Thymus (tissue), 11 donors: ENCODE measurements at regions not wholly inside any gene's neighbourhood (a gene's known extent, or its start where the extent isn't known, plus 50 kb on each side); places are given as distances from the start of the nearest gene placed in this dataset.
"Not testable (repeated sequence)": the region's sequence is repeated elsewhere in the genome, so short reads cannot be mapped to it uniquely, and the experiment has no call there.

ENCODE experiments used
- DNase-seq, 9 donors: peaks; one replicate each; pipeline ENCODE4 v3.0.0-alpha.2; 2013; ENCODE audit warnings: low spot score in 9 of 9, low read depth in 6 of 9, missing footprints in 1 of 9
- H3K27ac ChIP-seq, 2 donors: one replicate each; pipeline ENCODE4 v1.5.1; 2013; ENCODE audit warnings: control low read depth in 1 of 2, low read depth in 1 of 2, low read length in 1 of 2, mild to moderate bottlenecking in 1 of 2, moderate library complexity in 1 of 2
- H3K27me3 ChIP-seq, 2 donors: one replicate each; pipeline ENCODE4 v1.5.1; 2013; ENCODE audit warnings: low read length in 1 of 2; ENCODE audit not compliant: control insufficient read depth in 2 of 2, insufficient read depth in 1 of 2
- H3K36me3 ChIP-seq, 2 donors: one replicate each; pipeline ENCODE4 v1.5.1; 2013; ENCODE audit warnings: low read length in 1 of 2, mild to moderate bottlenecking in 1 of 2, moderate library complexity in 1 of 2; ENCODE audit not compliant: control insufficient read depth in 2 of 2, insufficient read depth in 2 of 2
- H3K4me1 ChIP-seq, 2 donors: one replicate each; pipeline ENCODE4 v1.5.1; 2013; ENCODE audit warnings: low read length in 2 of 2; ENCODE audit not compliant: control insufficient read depth in 2 of 2, insufficient read depth in 2 of 2
- H3K4me3 ChIP-seq, 2 donors: one replicate each; pipeline ENCODE4 v1.5.1; 2013; ENCODE audit warnings: low read length in 2 of 2, control low read depth in 1 of 2, mild to moderate bottlenecking in 1 of 2
- H3K9me3 ChIP-seq, 2 donors: one replicate each; pipeline ENCODE4 v1.5.1; 2013; ENCODE audit warnings: low read length in 1 of 2, mild to moderate bottlenecking in 1 of 2; ENCODE audit not compliant: control insufficient read depth in 2 of 2, insufficient read depth in 1 of 2
- WGBS: extraction: QIAGEN DNeasy Blood & Tissue Kit; methylation state at CpG from one replicate; pipeline ENCODE4 v1.1.7; 2013; 5-methylcytosine and 5-hydroxymethylcytosine counted together
- donor health status: healthy.

DNA sequence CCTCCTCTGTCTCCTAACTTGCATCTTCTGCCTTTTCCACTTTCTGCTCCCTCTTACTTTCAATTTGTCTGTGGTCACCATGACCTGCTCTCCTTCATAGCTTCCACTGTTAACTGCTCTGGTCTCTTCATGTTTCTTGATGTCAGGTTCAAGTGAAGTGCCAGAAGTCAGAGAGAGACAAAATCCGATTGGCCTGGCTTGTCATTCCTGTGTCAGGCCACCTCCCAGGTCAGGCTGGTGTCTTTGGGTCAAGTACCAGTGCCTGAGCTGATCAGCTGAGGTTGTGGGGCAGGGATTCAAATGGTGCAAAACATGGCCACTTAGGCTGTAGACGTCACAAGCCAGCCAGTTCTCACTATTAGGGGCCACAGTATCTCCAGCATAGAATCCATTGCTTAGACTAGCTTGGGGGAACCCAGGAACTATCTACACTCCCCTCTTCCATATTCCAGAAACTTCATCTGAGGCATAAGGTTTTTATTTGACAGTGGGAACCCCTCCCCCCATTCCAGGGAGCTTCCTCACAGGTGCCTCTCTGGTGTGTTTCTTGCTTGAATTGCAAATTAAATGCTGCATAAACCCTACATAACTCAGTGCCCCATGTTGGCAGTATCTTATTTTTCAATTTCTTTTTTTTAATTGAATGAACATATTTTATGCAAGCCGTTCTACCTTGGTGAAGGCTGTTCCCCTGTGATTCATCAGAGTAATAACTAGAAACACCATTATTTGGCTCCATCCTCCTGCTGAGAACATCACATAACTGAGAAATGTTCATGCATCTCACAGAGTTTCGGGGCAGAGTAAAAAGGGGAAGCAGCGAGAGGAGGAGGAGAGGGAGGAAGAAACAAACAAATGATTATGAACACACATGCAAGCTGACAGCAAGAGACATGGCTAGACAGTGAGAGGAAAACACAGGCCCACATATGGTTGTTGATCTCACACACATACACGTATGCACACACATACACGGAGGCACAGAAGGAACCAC is 175.8 kb downstream of the TLE3 start:
- 77% methylated on average over 7 of the region's 7 CpGs for WGBS
- Histone ChIP-seq H3K27ac (no peak overlapping the region), H3K36me3 (no peaks in the 10 kb centered on the region), H3K4me1 (no peaks in the 10 kb centered on the region), H3K9me3 (no peaks in the 10 kb centered on the region), H3K4me3 (no peak overlapping the region), H3K27me3 (no peaks in the 10 kb centered on the region)
- DNase-seq = no peak

GRCh38 chr15:69924531-69924930 is 173.2 kb downstream of the TLE3 start:
- no peak overlapping the region for H3K27ac ChIP-seq
- 100% methylated on average over 1 of the region's 1 CpG for WGBS
- H3K4me3 ChIP-seq = no peak overlapping the region
- H3K36me3 ChIP-seq = no peaks in the 10 kb centered on the region
- no peaks in the 10 kb centered on the region for H3K9me3 ChIP-seq
- no peaks in the 10 kb centered on the region for H3K27me3 ChIP-seq
- no peaks in the 10 kb centered on the region for H3K4me1 ChIP-seq
- DNase-seq = no peak

DNA sequence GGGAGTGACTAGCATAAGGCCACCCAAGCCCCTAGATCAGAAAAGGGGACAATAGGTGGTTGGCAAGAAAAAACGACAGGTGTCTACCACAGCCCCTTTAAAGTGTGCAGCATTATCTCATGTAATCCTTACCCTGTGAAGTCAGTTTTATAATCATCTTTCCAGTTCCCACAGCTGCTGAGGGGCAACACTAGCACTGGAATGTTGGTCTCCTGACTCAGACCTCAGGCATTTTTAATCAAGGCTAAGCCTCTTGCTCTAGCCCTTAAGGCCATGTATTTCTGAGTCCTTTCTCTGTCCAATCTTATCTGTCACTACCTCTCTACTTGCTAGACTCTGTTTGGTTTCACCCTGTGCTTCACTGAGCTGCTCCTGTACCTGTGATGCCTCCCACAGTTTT is 171.7 kb downstream of the TLE3 start:
- H3K9me3 ChIP-seq = peaks cover 0 to 3% of the 10 kb centered on the region in 2 donors
- no peaks in the 10 kb centered on the region for H3K27me3 ChIP-seq
- H3K4me1 ChIP-seq = no peaks in the 10 kb centered on the region
- no peak overlapping the region for H3K27ac ChIP-seq
- no peak overlapping the region for H3K4me3 ChIP-seq
- H3K36me3 ChIP-seq = no peaks in the 10 kb centered on the region
- WGBS = 100% methylated on average over 1 of the region's 1 CpG
- DNase-seq = no peak

DNA sequence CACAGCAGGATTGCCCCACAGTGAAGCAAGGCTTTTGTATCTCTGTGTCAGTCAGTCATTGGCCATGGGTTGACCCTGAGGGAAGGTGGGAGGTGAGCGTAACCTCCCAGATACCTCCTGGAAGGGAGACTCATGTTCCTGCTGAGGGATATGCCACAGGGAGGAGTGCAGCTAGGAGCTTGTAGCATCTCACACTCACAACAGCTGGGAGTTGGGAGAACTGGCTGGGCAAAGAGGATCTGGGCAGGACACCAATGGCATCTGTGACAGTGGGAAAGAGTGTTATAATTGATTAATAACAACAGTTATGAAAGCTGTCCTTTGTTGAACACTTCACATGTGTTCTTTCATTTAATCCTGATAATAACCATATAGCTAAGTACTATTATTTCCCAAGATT is 171.0 kb downstream of the TLE3 start:
- no peak for DNase-seq

GRCh38 chr15:69928890-69929289 is 168.8 kb downstream of the TLE3 start:
- not testable (repeated sequence) for H3K4me1 ChIP-seq, H3K27me3 ChIP-seq, H3K9me3 ChIP-seq, H3K36me3 ChIP-seq, DNase-seq, H3K27ac ChIP-seq, H3K4me3 ChIP-seq
- 98% methylated on average over 2 of the region's 2 CpGs for WGBS

More for the DNA sequence above, 171.0 kb downstream of the TLE3 start:
- Histone ChIP-seq H3K27me3 (no peaks in the 10 kb centered on the region), H3K27ac (no peak overlapping the region), H3K4me3 (no peak overlapping the region), H3K36me3 (no peaks in the 10 kb centered on the region), H3K9me3 (peaks cover 0 to 3% of the 10 kb centered on the region in 2 donors), H3K4me1 (no peaks in the 10 kb centered on the region)
- 100% methylated on average over 1 of the region's 1 CpG for WGBS

DNA sequence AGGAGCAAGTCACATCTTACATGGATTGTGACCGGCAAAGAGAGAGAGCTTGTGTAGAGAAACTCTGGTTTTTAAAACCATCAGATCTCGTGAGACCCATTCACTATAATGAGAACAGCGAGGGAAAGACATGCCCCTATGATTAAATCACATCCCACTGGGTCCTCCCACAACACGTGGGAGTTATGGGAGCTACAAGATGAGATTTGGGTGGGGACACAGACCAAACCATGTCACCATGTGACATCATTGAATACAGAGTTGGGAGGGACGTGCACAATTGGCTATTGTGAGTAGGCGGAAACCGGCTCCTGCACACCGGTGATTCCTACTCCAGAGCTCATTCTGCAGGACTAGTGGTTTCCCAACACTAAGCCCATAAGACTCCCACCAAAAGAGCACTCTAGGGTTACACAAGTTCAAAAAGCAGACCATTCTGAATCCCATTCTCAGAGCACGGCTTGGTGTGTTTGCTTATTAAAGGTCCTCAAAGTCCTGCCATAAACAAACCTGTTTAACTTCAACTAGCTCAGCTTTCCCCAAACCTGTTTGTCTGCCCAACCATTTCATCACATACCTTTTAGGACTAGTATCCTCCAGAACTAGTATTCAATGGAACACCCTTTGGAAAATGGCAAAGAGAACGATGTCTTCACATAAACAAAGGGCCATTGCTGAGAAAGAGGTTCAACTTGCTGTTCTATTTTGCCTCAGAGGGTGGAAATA is 167.6 kb downstream of the TLE3 start:
- Histone ChIP-seq H3K4me1 (no peaks in the 10 kb centered on the region), H3K4me3 (no peak overlapping the region), H3K27ac (no peak overlapping the region), H3K27me3 (no peaks in the 10 kb centered on the region), H3K36me3 (no peaks in the 10 kb centered on the region), H3K9me3 (peaks cover 0 to 3% of the 10 kb centered on the region in 2 donors)
- DNase-seq = no peak
- WGBS = 93% methylated on average over 10 of the region's 10 CpGs

- no peak overlapping the region for H3K4me3 ChIP-seq
- 95% methylated on average over 5 of the region's 5 CpGs for WGBS
- no peaks in the 10 kb centered on the region for H3K4me1 ChIP-seq
- peaks cover 0 to 3% of the 10 kb centered on the region in 2 donors for H3K9me3 ChIP-seq
- H3K36me3 ChIP-seq = no peaks in the 10 kb centered on the region
- H3K27ac ChIP-seq = no peak overlapping the region
- no peak for DNase-seq
- H3K27me3 ChIP-seq = no peaks in the 10 kb centered on the region
Observed at GRCh38 chr15:69930754-69931153, 167.0 kb downstream of the TLE3 start.

GRCh38 chr15:69931156-69931555 is 166.6 kb downstream of the TLE3 start:
- H3K4me1 ChIP-seq = no peaks in the 10 kb centered on the region
- H3K36me3 ChIP-seq = no peaks in the 10 kb centered on the region
- DNase-seq = no peak
- 96% methylated on average over 5 of the region's 5 CpGs for WGBS
- H3K27ac ChIP-seq = no peak overlapping the region
- no peaks in the 10 kb centered on the region for H3K27me3 ChIP-seq
- peaks cover 0 to 3% of the 10 kb centered on the region in 2 donors for H3K9me3 ChIP-seq
- no peak overlapping the region for H3K4me3 ChIP-seq

DNA sequence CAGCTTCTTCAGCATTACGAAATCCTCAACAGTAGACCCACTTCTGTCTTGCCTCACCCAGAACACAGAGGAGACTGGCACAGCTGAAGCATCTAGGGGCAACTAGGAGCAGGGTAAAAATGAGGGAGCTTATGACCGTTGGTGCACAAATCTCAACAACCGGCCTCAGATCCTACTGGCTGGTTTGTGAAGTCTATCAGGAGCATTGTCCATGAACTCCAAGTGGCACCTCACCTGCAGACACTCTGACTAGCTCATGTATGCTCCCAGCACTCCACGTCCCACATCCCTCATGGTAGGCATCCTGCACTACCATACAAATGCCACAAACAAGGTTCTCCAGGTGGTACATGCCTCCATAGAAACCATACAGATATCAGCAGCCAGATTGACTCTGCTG is 163.1 kb downstream of the TLE3 start:
- no peaks in the 10 kb centered on the region for H3K4me1 ChIP-seq
- no peak overlapping the region for H3K27ac ChIP-seq
- H3K4me3 ChIP-seq = no peak overlapping the region
- H3K36me3 ChIP-seq = no peaks in the 10 kb centered on the region
- H3K9me3 ChIP-seq = peaks cover 0 to 3% of the 10 kb centered on the region in 2 donors
- WGBS = 95% methylated on average over 4 of the region's 4 CpGs
- no peak for DNase-seq
- no peaks in the 10 kb centered on the region for H3K27me3 ChIP-seq
